ENCODE measurements at regions not wholly inside any gene's neighbourhood (a gene's known extent, or its start where the extent isn't known, plus 50 kb on each side); places are given as distances from the start of the nearest gene placed in this dataset.
"Not testable (repeated sequence)": the region's sequence is repeated elsewhere in the genome, so short reads cannot be mapped to it uniquely, and the experiment has no call there.

DNA sequence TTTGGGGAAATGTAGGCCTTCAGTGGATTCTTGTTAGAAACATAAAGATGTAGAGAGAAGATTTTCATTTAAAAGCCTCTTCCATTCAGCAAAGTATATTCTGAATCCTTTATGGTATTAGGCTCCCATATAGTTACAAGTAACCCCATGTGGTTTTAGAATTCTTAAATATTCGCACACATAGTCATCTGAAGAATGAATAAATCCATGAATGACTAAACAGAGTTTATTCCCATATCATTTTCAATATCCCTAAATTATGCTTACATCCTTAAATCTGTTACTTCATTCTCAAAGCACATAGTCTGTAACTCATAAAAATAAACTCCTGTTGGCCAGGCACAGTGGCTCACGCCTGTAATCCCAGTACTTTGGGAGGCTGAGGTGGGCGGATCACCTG lies 962.1 kb downstream of the KCNJ18 start:
- DNase-seq, result no peak

GRCh38 chr17:22669721-22670120 lies 977.4 kb downstream of the KCNJ18 start:
- no peak for DNase-seq

DNA sequence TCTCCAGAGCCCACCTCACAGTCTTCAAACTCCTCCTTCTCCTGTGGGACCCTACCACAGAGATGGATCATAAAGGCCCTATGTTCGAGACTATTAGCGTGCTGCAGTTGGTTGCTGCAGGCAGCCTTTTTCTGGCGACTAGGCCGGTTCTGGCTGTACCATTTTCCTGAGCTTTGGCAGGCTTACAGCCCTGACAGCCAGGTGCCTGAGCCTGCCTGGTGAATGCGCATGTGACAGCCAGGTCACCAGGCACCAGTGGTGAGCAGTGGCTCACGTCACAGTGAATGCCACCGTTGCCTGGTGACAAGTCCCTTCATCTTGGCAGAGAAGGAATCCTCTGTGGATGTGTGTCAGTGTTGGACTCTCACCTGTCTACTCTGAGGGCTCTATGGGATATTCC lies 978.8 kb downstream of the KCNJ18 start:
- DNase-seq, result no peak

GRCh38 chr17:22692066-22692805 lies 999.9 kb downstream of the KCNJ18 start:
- peak; percentile 27 for DNase-seq

DNA sequence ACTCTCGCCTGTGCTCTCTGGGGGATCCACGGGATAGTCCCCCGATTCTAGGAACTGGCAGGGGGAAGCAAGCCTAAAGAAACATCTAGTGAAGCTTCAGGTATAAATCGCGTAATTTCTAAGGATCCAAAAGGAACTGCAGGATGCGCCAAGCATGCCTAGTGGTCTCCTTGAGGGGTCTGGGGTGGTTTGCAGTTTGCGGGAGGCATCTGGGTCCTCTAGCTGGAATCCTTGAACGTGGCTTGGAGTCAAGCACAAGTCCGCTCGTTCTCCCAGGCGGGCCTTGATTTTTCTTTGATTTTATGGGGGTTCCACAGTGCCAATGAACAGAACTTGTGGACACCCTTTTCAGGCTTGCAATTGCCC lies 1000.5 kb downstream of the KCNJ18 start:
- DNase-seq, result no peak

DNA sequence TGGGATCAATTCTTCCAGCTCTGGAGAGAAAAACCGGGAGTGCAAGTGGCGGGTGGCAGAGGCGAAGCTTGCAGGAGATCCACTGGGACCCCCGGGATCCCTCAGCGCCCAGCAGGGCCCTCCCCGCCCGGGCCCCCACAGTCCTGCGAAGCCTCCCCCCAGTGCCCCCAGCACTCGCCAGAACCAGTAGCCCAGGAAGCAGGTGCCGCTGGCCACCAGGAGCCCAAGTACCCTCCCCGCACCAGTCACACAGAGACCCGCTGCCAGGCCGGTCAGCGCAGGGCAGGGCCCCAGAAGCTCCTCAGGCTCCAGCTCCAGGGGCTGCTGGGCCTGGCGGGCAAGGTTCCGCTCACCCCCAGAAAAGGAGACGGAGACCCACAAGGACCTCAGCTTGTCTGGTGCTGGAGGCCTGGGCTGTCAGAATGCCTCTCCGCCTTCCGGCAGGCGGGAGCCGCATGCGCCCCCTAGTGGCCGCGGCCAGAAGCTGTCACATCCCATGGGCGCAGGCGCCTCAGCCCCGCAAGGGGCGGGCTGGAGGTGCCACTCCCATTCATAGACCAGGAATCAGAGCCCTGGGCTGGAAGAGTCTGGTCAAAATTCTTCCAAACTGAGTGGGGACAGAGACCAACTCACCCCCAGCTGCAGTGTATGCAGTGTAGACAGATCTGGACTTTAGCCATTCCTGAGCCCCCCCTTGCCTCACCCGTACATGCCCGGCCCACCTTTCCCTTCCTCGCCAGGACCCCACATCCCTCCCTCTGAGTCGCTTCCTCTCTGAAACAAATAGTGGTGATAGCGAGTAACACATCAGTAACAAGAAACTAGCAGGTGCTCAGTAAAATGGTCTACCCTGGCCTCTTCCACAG lies 1002.3 kb downstream of the KCNJ18 start:
- DNase-seq, result peak; percentile 8

DNA sequence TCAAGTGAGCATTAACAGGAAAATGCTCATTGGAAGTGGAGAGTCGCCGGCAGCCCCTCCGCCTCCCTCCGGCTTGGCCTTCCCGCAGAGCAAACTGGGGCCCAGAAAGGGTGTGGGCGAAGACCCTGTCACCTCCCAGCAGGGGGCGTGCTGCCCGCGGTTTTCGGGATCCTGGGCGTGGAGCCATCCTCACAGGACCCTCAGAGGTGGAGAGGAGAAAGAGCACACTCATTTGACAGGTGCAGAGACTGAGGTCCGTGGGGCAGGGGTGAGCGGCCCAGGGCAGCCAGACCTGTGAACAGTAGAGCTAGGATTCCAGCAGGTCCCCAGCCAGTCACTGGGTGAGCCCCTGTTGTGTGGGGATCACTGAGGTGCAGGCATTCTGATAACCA lies 1002.9 kb downstream of the KCNJ18 start:
- DNase-seq, result no peak

DNA sequence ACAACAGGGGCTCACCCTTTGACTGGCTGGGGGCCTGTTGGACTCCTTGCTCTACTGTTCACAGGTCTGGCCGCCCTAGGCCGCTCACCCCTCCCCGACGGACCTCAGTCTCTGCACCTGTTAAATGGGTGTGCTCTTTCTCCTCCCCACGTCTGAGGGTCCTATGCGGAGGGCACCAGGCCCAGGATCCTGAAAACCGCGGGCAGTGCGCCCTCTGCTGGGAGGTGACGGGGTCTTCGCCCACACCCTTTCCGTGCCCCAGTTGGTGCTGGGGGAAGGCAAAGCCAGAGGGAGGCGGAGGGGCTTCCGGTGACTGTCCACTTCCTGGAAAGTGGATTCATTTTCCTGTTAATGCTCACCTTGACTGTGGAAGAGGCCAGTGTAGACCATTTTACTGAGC lies 1010.9 kb downstream of the KCNJ18 start:
- no peak for DNase-seq

DNA sequence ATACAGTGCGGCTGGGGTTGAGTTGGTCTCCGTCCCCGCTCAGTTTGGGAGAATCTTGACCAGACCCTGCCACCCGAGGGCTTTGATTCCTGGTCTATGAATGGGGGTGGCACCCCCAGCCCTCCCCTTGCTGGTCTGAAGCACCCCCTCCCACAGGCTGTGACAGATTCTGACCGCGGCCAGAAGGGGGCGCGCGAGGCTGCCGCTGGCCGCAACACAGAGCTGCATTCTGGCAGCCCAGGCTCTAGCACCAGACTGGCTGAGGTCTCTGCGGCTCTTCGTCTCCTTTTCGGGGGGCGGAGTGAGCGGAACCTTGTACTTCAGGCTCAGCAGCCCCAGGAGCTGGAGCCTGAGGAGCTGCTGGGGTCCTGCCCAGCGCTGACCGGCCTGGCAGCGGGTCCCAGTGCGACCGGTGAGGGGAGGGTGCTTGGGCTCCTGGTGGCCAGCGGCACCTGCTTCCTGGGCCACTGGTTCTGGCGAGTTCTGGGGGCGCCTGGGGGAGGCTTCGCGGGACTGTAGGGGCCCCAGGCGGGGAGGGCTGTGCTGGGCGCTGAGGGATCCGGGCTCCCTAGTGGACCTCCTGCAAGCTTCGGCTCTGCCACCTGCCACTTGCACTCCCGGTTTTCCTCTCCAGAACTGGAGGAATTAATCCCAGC lies 1011.6 kb downstream of the KCNJ18 start:
- no peak for DNase-seq

DNA sequence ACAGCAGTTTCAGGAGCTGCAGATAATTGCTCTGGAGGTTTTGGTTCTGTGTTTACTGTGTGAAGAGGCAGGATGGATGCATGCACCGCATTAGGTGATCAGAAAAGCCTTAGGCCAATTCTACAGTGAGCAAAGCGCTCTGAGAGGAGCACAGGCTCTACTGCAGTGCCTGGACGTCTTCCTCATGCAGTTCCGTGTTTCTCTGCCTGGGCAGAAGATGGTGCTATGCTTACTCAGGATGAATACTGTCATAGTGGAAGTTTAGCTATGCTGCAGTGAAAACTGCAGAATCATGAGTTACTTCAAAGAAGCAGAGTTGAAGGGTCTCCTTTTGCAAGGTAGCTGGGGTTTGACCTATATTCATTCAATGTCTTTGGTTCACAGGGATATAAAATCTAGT lies 1012.4 kb downstream of the KCNJ18 start:
- no peak for DNase-seq

GRCh38 chr17:22707626-22708025 lies 1015.3 kb downstream of the KCNJ18 start:
- DNase-seq, result no peak

- DNase-seq, result no peak
Measured at GRCh38 chr17:22717211-22717610, 1024.9 kb downstream of the KCNJ18 start.

- DNase-seq, result no peak
Measured at GRCh38 chr17:22718689-22719088, 1026.4 kb downstream of the KCNJ18 start.

DNA sequence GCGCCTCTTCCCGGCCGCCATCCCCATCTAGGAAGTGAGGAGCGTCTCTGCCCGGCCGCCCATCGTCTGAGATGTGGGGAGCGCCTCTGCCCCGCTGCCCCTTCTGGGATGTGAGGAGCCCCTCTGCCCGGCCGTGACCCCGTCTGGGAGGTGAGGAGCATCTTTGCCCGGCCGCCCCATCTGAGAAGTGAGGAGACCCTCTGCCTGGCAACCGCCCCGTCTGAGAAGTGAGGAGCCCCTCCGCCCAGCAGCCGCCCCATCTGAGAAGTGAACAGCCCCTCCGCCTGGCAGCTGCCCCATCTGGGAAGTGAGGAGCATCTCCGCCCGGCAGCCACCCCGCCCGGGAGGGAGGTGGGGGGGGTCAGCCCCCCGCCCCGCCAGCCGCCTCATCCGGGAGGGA lies 1048.7 kb downstream of the KCNJ18 start:
- not testable (repeated sequence) for DNase-seq
